HFF-Myc (cell line): ENCODE measurements at regions not wholly inside any gene's neighbourhood (a gene's known extent, or its start where the extent isn't known, plus 50 kb on each side); places are given as distances from the start of the nearest gene placed in this dataset.
"Not testable (repeated sequence)": the region's sequence is repeated elsewhere in the genome, so short reads cannot be mapped to it uniquely, and the experiment has no call there.

Source experiments
- DNase-seq: peaks from one replicate; pipeline ENCODE4 v3.0.0-alpha.2; 2011; ENCODE audit warnings: low read depth; ENCODE audit errors: extremely low read depth
- H3K4me3 ChIP-seq: replicated peaks from 2 replicates; pipeline ENCODE4 v1.5.1; 2011; ENCODE audit warnings: low read depth, mild to moderate bottlenecking, control low read depth, low read length
- TF ChIP-seq, protein P1 (sequence below): IDR thresholded peaks from 2 replicates; pipeline ENCODE4 v1.5.1; 2012; ENCODE audit warnings: mild to moderate bottlenecking, low read depth, low read length, control low read depth; ENCODE audit errors: missing control alignments

DNA sequence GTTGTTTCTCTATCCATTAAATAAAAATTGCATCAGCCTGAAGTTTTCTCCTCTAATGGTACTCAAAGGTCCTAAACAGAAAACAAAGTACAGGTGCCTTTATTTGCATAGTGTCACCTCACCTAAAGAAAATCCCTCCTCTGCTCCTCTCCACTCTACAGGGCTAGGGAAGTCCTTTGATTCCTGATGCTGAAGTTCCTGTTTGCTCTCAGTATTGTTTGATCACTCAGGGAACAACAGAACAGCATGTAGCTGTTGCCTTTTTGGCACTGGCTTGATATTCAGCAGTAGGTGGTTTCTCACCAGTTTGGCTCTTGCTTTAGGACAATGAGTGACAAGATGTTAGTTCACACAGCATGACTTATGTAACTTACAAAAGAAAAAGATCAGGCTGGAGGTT, 156.2 kb upstream of the SLC7A11 start:
- DNase-seq, result no peak
- no peak overlapping the region for H3K4me3 ChIP-seq
- TF ChIP-seq, protein P1, sequence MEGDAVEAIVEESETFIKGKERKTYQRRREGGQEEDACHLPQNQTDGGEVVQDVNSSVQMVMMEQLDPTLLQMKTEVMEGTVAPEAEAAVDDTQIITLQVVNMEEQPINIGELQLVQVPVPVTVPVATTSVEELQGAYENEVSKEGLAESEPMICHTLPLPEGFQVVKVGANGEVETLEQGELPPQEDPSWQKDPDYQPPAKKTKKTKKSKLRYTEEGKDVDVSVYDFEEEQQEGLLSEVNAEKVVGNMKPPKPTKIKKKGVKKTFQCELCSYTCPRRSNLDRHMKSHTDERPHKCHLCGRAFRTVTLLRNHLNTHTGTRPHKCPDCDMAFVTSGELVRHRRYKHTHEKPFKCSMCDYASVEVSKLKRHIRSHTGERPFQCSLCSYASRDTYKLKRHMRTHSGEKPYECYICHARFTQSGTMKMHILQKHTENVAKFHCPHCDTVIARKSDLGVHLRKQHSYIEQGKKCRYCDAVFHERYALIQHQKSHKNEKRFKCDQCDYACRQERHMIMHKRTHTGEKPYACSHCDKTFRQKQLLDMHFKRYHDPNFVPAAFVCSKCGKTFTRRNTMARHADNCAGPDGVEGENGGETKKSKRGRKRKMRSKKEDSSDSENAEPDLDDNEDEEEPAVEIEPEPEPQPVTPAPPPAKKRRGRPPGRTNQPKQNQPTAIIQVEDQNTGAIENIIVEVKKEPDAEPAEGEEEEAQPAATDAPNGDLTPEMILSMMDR, result no peak

DNA sequence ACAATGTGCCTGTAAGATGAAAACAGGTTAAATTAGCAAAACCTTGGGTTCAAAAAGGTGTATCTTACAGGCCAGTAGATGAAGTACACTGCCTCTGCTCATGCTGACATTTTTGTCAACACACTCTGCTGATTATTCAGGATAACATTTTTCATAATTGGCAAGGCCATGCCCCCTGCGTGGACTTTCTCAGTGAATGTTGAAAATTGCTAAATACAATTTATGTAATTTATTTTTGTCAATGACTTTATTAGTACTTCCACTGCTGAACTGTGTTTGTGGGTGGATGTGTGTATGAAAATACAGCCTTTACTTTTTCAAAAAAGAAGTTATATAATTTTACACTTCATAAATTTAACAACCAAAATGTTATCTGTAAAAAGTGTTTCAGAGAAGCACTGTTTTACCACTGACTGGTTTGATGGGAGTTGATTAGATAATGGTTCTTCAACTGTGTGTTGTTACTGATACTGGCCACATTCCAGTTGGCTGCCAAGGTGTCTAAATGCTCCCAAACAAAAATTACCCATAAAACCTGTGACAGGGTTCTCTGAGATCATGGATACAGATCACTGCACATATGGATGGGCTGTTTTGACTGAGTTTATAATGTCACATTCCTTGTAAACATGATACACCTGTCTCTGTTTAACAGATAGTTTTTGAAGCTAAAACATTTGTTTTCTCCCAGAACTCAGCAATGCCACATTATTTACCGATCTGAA, 151.9 kb upstream of the SLC7A11 start:
- TF ChIP-seq, protein P1, result no peak
- H3K4me3 ChIP-seq, result no peak overlapping the region
- DNase-seq, result no peak

DNA sequence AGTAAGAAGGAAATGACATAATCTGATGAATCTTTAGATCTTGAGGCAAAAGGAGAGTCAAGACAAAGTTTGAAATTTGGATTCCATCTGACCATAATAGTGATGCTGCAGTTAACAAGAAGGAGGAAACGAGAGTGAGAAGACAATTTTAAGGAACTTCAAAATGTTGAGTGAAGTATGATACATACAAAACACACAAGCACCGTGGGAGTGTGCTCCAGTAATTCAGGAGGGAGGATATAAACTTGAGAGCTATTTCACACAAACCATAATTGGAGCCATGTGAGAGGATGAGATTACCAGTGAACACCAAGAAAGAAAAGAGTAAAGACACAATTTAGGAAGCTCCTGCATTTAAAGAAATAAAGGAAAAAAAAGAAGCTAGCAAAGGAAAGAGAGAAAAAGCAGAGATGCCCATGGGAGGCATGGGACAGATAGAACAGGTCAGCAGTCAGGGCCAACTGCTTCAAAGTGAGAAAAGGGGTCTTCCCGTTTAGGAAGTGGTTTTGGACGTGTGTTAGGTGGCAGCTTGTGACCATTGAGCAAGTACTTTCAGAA, 150.7 kb upstream of the SLC7A11 start:
- TF ChIP-seq, protein P1, result no peak
- H3K4me3 ChIP-seq, result no peak overlapping the region
- DNase-seq, result no peak

DNA sequence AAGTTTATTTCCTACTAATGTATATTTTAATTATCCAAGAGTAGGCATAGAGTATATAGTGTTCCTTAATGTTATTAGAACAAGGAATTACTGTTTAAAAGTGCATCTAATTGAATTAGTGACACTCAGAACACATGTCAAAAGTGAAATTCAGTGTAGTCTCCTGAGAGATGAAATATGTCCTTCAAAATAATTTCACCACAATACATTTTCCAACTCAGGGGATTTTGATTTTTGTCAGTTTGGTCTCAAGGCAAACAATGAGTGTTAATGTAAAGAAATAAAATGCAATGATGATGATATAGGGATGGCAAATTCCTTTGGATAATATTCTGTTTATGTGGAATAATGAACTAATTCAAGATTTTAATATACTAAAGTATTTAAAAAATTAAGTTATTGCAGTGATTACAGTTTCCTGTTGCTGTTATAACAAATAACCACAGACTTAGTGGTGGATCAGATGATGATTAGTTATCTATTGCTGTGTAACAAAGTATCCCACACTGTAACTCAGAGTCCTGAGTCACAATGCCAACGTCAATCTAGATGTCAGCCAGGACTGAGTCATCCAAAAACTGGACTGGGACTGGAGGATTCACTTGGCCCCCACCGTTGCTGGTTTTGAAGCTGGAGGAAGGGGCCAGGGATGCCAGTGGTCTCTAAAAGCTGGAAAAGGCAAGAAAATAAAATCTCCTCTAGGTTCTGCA, 148.0 kb upstream of the SLC7A11 start:
- no peak for DNase-seq
- H3K4me3 ChIP-seq, result no peak overlapping the region
- TF ChIP-seq, protein P1, result no peak

DNA sequence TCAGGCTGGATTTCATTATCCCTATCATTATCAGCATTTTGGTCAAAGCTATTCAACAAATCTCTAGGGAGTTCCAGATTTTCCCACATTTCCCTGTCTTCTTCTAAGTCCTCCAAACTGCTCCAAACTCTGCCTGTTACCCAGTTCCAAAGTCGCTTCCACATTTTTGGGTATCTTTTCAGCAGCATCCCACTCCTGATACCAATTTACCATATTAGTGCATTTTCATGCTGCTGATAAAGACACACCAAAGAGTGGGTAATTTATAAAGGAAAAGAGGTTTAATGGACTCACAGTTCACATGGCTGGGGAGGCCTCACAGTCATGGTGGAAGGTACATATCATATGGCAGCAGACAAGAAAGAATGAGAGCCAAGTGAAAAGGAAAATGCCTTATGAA, 132.8 kb upstream of the SLC7A11 start:
- no peak overlapping the region for H3K4me3 ChIP-seq
- TF ChIP-seq, protein P1, result no peak
- no peak for DNase-seq

DNA sequence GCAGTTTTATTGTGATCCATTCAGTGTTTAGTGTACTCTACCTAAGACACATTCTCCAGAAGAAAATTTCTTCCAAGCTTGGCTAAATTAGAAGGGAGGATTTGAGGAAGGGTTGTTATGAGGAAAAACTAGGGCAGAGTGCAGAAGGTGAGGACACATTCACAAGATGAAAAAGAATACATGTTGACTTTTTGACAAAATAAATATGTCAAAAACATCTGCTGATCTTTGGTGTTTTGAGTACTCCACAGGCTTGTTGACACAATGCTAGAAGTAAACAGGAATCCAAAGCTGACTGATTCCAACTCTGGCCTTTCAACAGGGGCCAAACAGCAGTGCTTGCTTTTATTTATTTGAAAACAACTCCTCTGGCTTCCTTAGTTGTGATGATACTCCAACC, 125.8 kb upstream of the SLC7A11 start:
- DNase-seq, result no peak
- H3K4me3 ChIP-seq, result no peak overlapping the region
- TF ChIP-seq, protein P1, result no peak

DNA sequence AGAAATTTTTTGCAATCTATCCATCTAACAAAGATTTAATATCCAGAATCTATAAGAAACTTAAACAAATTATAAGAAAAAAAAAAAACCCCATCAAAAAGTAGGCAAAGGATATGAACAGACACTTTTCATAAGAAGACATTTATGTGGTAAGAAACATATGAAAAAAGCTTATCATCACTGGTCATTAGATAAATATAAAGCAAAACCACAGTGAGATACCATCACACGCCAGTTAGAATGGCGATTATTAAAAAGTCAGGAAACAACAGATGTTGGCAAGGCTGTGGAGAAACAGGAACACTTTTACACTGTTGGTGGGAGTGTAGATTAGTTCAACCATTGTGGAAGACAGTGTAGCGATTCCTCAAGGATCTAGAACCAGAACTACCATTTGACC, 110.3 kb upstream of the SLC7A11 start:
- DNase-seq, H3K4me3 ChIP-seq: not testable (repeated sequence)
